Calu3 (cell line): ENCODE measurements at regions not wholly inside any gene's neighbourhood (a gene's known extent, or its start where the extent isn't known, plus 50 kb on each side); places are given as distances from the start of the nearest gene placed in this dataset.
"Not testable (repeated sequence)": the region's sequence is repeated elsewhere in the genome, so short reads cannot be mapped to it uniquely, and the experiment has no call there.

ENCODE experiments used
- BruUV-seq: library from RNA; stranded (reverse); fragments of 400-500 nt; replicated peaks from 2 replicates; lab custom pipeline; 2021; lab: Mats Ljungman, UMichigan
- CTCF ChIA-PET: fragments of 300-600 bp; sonication (Branson Sonifier 250); formaldehyde crosslinking; loops from one replicate; lab custom pipeline; 2022; ENCODE audit warnings: antibody characterized with exemption; lab: Charles Lee
- DNase-seq: peaks from one replicate; pipeline ENCODE4 v3.0.0; 2022
- H3K27ac Mint-ChIP-seq: one replicate; pipeline ENCODE4 v1.8.0; 2022; ENCODE audit warnings: mixed read lengths; ENCODE audit not compliant: unreplicated experiment
- H3K27me3 Mint-ChIP-seq: one replicate; pipeline ENCODE4 v1.8.0; 2022; ENCODE audit warnings: mixed read lengths; ENCODE audit not compliant: unreplicated experiment
- H3K36me3 Mint-ChIP-seq: one replicate; pipeline ENCODE4 v1.8.0; 2022; ENCODE audit warnings: mild to moderate bottlenecking, moderate library complexity, mixed read lengths; ENCODE audit not compliant: insufficient read depth, unreplicated experiment
- H3K4me1 Mint-ChIP-seq: one replicate; pipeline ENCODE4 v1.8.0; 2022; ENCODE audit warnings: mild to moderate bottlenecking, low read depth, mixed read lengths; ENCODE audit not compliant: unreplicated experiment
- H3K4me3 Mint-ChIP-seq: one replicate; pipeline ENCODE4 v1.8.0; 2022; ENCODE audit warnings: mild to moderate bottlenecking, low read depth, moderate library complexity, mixed read lengths; ENCODE audit not compliant: unreplicated experiment
- H3K9me3 Mint-ChIP-seq: one replicate; pipeline ENCODE4 v1.8.0; 2022; ENCODE audit warnings: low read depth, mixed read lengths; ENCODE audit not compliant: unreplicated experiment
- intact Hi-C: fragments of 100-400 bp; cut with micrococcal nuclease; formaldehyde crosslinking; loops from one replicate; pipeline ENCODE4 v1.10.0; 2022; ENCODE audit not compliant: unreplicated experiment
- TF ChIP-seq, protein P1 (sequence below): fragments of 200-600 bp; IDR thresholded peaks from one replicate; pipeline ENCODE4 v1.8.0; 2022; ENCODE audit warnings: antibody characterized with exemption; ENCODE audit not compliant: unreplicated experiment

DNA sequence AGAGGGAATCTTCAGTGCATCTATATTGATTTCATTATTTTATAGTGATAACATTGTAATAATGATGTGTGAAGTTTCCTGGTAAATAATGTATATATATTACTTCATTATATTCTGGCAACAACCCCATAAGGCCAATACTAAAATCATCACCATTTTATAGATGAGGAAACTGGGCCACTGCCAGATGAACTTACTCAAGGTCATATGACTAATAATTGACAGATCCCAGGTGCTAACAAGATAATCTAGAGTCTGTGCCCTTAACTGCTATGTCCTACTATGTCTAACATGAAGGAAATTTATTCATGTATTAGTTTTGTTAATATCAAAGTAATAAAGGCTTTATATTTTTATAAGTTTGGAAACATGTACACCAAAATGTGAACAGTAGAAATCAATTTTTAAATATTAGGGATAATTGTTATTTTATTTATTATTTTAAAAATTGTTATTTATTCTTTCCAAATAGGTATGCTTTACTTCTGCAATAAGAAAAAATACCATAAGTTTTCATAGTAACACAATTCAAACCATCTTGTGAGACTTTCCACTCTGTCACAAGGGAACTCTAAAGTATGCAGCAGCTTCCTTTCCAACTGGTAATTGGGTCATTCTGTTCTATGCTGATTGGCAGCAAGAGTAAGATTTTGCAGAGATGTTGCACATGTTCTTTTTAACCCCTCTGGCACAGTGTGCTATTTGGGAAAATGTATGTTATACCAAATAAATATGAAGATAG, 90.8 kb upstream of the CMC1 start:
- no peak overlapping the region for H3K27ac Mint-ChIP-seq
- H3K4me3 Mint-ChIP-seq = no peak overlapping the region
- intact Hi-C loops = no loop called here
- BruUV-seq = no TSS peak
- CTCF ChIA-PET = no interaction called here
- DNase-seq = no peak
- TF ChIP-seq, protein P1, sequence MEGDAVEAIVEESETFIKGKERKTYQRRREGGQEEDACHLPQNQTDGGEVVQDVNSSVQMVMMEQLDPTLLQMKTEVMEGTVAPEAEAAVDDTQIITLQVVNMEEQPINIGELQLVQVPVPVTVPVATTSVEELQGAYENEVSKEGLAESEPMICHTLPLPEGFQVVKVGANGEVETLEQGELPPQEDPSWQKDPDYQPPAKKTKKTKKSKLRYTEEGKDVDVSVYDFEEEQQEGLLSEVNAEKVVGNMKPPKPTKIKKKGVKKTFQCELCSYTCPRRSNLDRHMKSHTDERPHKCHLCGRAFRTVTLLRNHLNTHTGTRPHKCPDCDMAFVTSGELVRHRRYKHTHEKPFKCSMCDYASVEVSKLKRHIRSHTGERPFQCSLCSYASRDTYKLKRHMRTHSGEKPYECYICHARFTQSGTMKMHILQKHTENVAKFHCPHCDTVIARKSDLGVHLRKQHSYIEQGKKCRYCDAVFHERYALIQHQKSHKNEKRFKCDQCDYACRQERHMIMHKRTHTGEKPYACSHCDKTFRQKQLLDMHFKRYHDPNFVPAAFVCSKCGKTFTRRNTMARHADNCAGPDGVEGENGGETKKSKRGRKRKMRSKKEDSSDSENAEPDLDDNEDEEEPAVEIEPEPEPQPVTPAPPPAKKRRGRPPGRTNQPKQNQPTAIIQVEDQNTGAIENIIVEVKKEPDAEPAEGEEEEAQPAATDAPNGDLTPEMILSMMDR = no peak
- peaks cover 4% of the 10 kb centered on the region for H3K9me3 Mint-ChIP-seq
- no peaks in the 10 kb centered on the region for H3K36me3 Mint-ChIP-seq
- no peaks in the 10 kb centered on the region for H3K27me3 Mint-ChIP-seq
- no peaks in the 10 kb centered on the region for H3K4me1 Mint-ChIP-seq

DNA sequence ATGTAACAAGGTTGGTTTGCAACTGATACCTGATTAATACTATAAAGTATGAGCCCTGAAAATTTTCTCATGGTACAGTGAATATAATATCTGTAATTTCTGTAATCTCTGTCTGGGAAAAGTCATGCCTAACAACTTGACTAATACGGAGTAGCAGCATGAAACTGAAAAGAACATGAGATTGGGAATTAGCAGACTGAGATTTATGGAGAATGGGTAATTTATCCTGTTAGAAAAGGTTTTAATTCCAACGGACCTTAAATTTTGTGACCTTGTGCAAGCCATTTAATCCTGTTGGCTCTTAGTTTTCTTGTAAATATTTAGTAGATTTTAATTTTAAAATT, 90.2 kb upstream of the CMC1 start:
- Mint-ChIP-seq H3K4me1 (no peaks in the 10 kb centered on the region), H3K9me3 (peaks cover 6% of the 10 kb centered on the region), H3K27ac (no peak overlapping the region), H3K4me3 (no peak overlapping the region), H3K36me3 (no peaks in the 10 kb centered on the region), H3K27me3 (no peaks in the 10 kb centered on the region)
- intact Hi-C loops = no loop called here
- no peak for DNase-seq
- TF ChIP-seq, protein P1 = no peak
- CTCF ChIA-PET = no interaction called here
- no TSS peak for BruUV-seq

DNA sequence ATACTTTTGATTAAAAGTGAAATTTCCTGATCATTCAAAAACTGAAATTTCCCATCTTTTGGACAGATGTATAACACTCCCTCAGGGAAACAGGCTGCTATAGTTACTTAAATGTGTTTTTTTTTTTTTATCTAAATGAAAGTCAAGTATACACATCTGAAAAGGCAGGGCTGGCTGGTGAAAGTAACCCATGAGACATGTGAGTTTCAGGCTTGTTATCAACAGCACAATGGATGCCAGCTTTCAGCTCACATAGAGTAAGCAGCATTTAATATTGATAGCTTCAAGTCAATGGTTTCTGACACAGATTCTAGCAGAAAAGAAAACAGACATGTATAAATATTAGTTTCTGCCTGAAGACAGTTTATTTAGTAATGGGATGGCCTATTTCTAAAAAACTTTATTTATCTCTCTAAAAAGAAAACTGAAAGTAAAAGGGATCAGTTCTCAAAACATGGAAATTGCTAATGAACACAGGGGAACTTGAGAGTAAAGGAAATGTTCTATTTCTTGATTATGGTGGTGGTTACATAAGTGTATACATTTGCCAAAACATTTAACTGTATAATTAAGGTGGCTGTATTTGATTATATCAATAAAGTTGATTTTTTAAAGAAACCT, 89.7 kb upstream of the CMC1 start:
- H3K36me3 Mint-ChIP-seq = no peaks in the 10 kb centered on the region
- BruUV-seq = no TSS peak

DNA sequence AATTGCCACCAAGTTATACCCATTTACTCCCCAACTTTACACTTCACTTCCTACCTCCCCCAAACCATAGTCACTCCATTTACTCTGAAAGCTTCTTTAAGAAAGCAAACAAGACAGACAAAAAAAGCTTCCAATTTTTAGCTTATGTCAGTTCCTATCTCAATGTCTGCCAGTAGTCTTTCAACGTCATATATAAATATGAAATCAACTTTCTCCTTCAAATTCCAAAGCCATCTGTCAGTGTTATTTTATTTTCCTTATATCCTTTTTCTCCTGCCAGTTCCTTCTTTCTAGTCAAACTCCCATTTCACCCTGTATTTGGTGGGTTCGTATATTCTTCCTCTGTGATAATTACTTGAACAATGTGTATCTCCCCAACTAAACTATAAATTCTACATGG, 85.8 kb upstream of the CMC1 start:
- no peak overlapping the region for H3K27ac Mint-ChIP-seq
- no TSS peak for BruUV-seq
- peaks cover 6% of the 10 kb centered on the region for H3K9me3 Mint-ChIP-seq
- no peaks in the 10 kb centered on the region for H3K4me1 Mint-ChIP-seq
- H3K4me3 Mint-ChIP-seq = no peak overlapping the region
- no peak for DNase-seq
- CTCF ChIA-PET = no interaction called here
- intact Hi-C loops = no loop called here
- TF ChIP-seq, protein P1 = no peak
- H3K36me3 Mint-ChIP-seq = no peaks in the 10 kb centered on the region
- H3K27me3 Mint-ChIP-seq = no peaks in the 10 kb centered on the region

More for the DNA sequence above, 89.7 kb upstream of the CMC1 start:
- TF ChIP-seq, protein P1 = no peak
- H3K4me3 Mint-ChIP-seq = no peak overlapping the region
- CTCF ChIA-PET = no interaction called here
- peaks cover 6% of the 10 kb centered on the region for H3K9me3 Mint-ChIP-seq
- H3K4me1 Mint-ChIP-seq = no peaks in the 10 kb centered on the region
- no peaks in the 10 kb centered on the region for H3K27me3 Mint-ChIP-seq
- intact Hi-C loops = no loop called here
- H3K27ac Mint-ChIP-seq = no peak overlapping the region
- no peak for DNase-seq

DNA sequence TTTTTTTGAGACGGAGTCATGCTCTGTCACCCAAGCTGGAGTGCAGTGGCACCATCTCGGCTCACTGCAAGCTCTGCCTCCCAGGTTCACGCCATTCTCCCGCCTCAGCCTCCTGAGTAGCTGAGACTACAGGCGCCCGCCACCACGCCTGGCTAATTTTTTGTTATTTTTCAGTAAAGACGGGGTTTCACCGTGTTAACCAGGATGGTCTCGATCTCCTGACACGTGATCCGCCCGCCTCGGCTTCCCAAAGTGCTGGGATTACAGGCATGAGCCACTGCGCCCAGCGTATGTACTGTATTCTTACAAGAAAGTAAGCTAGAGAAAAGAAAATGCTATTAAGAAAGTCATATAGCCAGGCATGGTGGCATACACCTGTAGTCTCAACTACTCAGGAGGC, 84.8 kb upstream of the CMC1 start:
- BruUV-seq, H3K27ac Mint-ChIP-seq, H3K4me1 Mint-ChIP-seq, DNase-seq, intact Hi-C loops, H3K4me3 Mint-ChIP-seq, H3K27me3 Mint-ChIP-seq, H3K36me3 Mint-ChIP-seq, CTCF ChIA-PET, H3K9me3 Mint-ChIP-seq: not testable (repeated sequence)
